ENCODE measurements at regions not wholly inside any gene's neighbourhood (a gene's known extent, or its start where the extent isn't known, plus 50 kb on each side); places are given as distances from the start of the nearest gene placed in this dataset.
"Not testable (repeated sequence)": the region's sequence is repeated elsewhere in the genome, so short reads cannot be mapped to it uniquely, and the experiment has no call there.

- DNase-seq (ENCODE audit: low spot score) = no peak
These were observed 1761.3 kb upstream of the IGFBP7 start for GRCh38 chr4:58871509-58871908.

GRCh38 chr4:58849026-58849425, 1738.8 kb upstream of the IGFBP7 start:
- no peak for DNase-seq (ENCODE audit: low spot score)

GRCh38 chr4:58843455-58843854, 1733.3 kb upstream of the IGFBP7 start:
- DNase-seq (ENCODE audit: low spot score) = no peak

GRCh38 chr4:58833126-58833525, 1722.9 kb upstream of the IGFBP7 start:
- DNase-seq (ENCODE audit: low spot score) = no peak

- DNase-seq (ENCODE audit: low spot score) = no peak
These were observed 1715.1 kb upstream of the IGFBP7 start for GRCh38 chr4:58825278-58825677.

- not testable (repeated sequence) for DNase-seq (ENCODE audit: low spot score)
These were observed 1708.4 kb upstream of the IGFBP7 start for GRCh38 chr4:58818560-58818959.

GRCh38 chr4:58809948-58810347, 1699.8 kb upstream of the IGFBP7 start:
- no peak for DNase-seq (ENCODE audit: low spot score)

- DNase-seq (ENCODE audit: low spot score) = no peak
These were observed 1699.2 kb upstream of the IGFBP7 start for GRCh38 chr4:58809366-58809765.

GRCh38 chr4:58808817-58809216, 1698.6 kb upstream of the IGFBP7 start:
- no peak for DNase-seq (ENCODE audit: low spot score)

- no peak for DNase-seq (ENCODE audit: low spot score)
These were observed 1697.8 kb upstream of the IGFBP7 start for GRCh38 chr4:58807843-58808615.

- no peak for DNase-seq (ENCODE audit: low spot score)
These were observed 1666.4 kb upstream of the IGFBP7 start for GRCh38 chr4:58776627-58777026.

- DNase-seq (ENCODE audit: low spot score) = no peak
These were observed 1657.4 kb upstream of the IGFBP7 start for GRCh38 chr4:58767598-58767997.

GRCh38 chr4:58766763-58767162, 1656.6 kb upstream of the IGFBP7 start:
- DNase-seq (ENCODE audit: low spot score) = no peak

GRCh38 chr4:58761563-58761962, 1651.4 kb upstream of the IGFBP7 start:
- no peak for DNase-seq (ENCODE audit: low spot score)

- DNase-seq (ENCODE audit: low spot score) = no peak
These were observed 1650.6 kb upstream of the IGFBP7 start for GRCh38 chr4:58760737-58761136.

- no peak for DNase-seq (ENCODE audit: low spot score)
These were observed 1649.9 kb upstream of the IGFBP7 start for GRCh38 chr4:58760100-58760499.

- DNase-seq (ENCODE audit: low spot score) = no peak
These were observed 1639.0 kb upstream of the IGFBP7 start for GRCh38 chr4:58749206-58749605.

GRCh38 chr4:58740897-58741296, 1630.7 kb upstream of the IGFBP7 start:
- no peak for DNase-seq (ENCODE audit: low spot score)

GRCh38 chr4:58739275-58739674, 1629.1 kb upstream of the IGFBP7 start:
- no peak for DNase-seq (ENCODE audit: low spot score)

- no peak for DNase-seq (ENCODE audit: low spot score)
These were observed 1628.2 kb upstream of the IGFBP7 start for GRCh38 chr4:58738375-58738774.

- DNase-seq (ENCODE audit: low spot score) = no peak
These were observed 1624.0 kb upstream of the IGFBP7 start for GRCh38 chr4:58734030-58734674.

GRCh38 chr4:58732973-58733372, 1622.8 kb upstream of the IGFBP7 start:
- DNase-seq (ENCODE audit: low spot score) = no peak

- no peak for DNase-seq (ENCODE audit: low spot score)
These were observed 1613.8 kb upstream of the IGFBP7 start for GRCh38 chr4:58723954-58724353.

- no peak for DNase-seq (ENCODE audit: low spot score)
These were observed 1600.9 kb upstream of the IGFBP7 start for GRCh38 chr4:58711039-58711438.
